Lower leg skin (tissue), 4 donors: ENCODE measurements at regions not wholly inside any gene's neighbourhood (a gene's known extent, or its start where the extent isn't known, plus 50 kb on each side); places are given as distances from the start of the nearest gene placed in this dataset.

ENCODE experiments used
- DNase-seq, 2 donors: peaks; one replicate each; pipeline ENCODE4 v3.0.0-alpha.2; 2019; ENCODE audit warnings: low spot score in 2 of 2
- H3K4me3 ChIP-seq: fragments of 200-600 bp; sonication (generic); 2 replicates; pipeline ENCODE4 v1.5.1; 2017; ENCODE audit warnings: mild to moderate bottlenecking, low read depth; ENCODE audit not compliant: poor library complexity, severe bottlenecking
- CTCF ChIP-seq, 3 donors: fragments of 450-650 bp; IDR thresholded peaks; one replicate each; pipeline ENCODE4 v1.5.1; 2016; ENCODE audit warnings: antibody characterized with exemption in 3 of 3, mild to moderate bottlenecking in 3 of 3, moderate library complexity in 2 of 3
- POLR2A ChIP-seq, 2 donors: fragments of 450-650 bp; IDR thresholded peaks; one replicate each; pipeline ENCODE4 v1.6.1; 2016 to 2017; ENCODE audit warnings: antibody characterized with exemption in 2 of 2, mild to moderate bottlenecking in 1 of 2, moderate library complexity in 1 of 2
- WGBS, 2 donors: methylation state at CpG; one replicate each; pipeline ENCODE4 v1.1.5; 2018; 5-methylcytosine and 5-hydroxymethylcytosine counted together
- intact Hi-C: fragments of 100-400 bp; cut with DNase I; formaldehyde crosslinking; loops from one replicate; pipeline ENCODE4 v1.15.0; 2023; ENCODE audit warnings: low total_unique reads

GRCh38 chr1:233554037-233554436 is 59.9 kb upstream of the KCNK1 start:
- intact Hi-C loops = no loop called here
- WGBS, 2 donors = 71 to 84% methylated on average over 2 of the region's 2 CpGs
- H3K4me3 ChIP-seq = no peak overlapping the region
- DNase-seq = no peak
- TF ChIP-seq CTCF (IDR thresholded peaks at IDR 0.05) (no peak), POLR2A (IDR thresholded peaks at IDR 0.05) (no peak)

- TF ChIP-seq CTCF (IDR thresholded peaks at IDR 0.05) = no peak
- no peak for TF ChIP-seq POLR2A (IDR thresholded peaks at IDR 0.05)
- DNase-seq = no peak
- intact Hi-C loops = no loop called here
- H3K4me3 ChIP-seq = no peak overlapping the region
Observed at GRCh38 chr1:233561708-233562426, 52.0 kb upstream of the KCNK1 start.
